Mesodermal cell (in vitro differentiated cells): ENCODE measurements at regions not wholly inside any gene's neighbourhood (a gene's known extent, or its start where the extent isn't known, plus 50 kb on each side); places are given as distances from the start of the nearest gene placed in this dataset.
"Not testable (repeated sequence)": the region's sequence is repeated elsewhere in the genome, so short reads cannot be mapped to it uniquely, and the experiment has no call there.

Experiments used
- H3K27ac ChIP-seq: 2 replicates; pipeline ENCODE4 v1.7.0; 2013; ENCODE audit warnings: mild to moderate bottlenecking, low read depth, low read length, moderate library complexity; ENCODE audit not compliant: severe bottlenecking
- H3K36me3 ChIP-seq: 2 replicates; pipeline ENCODE4 v1.7.1; 2013; ENCODE audit warnings: mild to moderate bottlenecking, low read length, moderate library complexity; ENCODE audit not compliant: control insufficient read depth, insufficient read depth
- H3K4me1 ChIP-seq: one replicate; pipeline ENCODE4 v1.7.1; 2013; ENCODE audit warnings: mild to moderate bottlenecking, low read length; ENCODE audit not compliant: insufficient read depth, control insufficient read depth, poor library complexity, severe bottlenecking
- H3K4me3 ChIP-seq: 2 replicates; pipeline ENCODE4 v1.7.0; 2013; ENCODE audit warnings: low read length, control low read depth, mild to moderate bottlenecking; ENCODE audit not compliant: insufficient read depth, poor library complexity, severe bottlenecking; ENCODE audit errors: extremely low read depth
- H3K9me3 ChIP-seq: 2 replicates; pipeline ENCODE4 v1.7.1; 2013; ENCODE audit warnings: mild to moderate bottlenecking, low read length, moderate library complexity; ENCODE audit not compliant: control insufficient read depth
- WGBS, 2 experiments: methylation state at CpG; one replicate each; pipeline ENCODE4 v1.1.5; 2013; ENCODE audit warnings: missing lambda C conversion rate in 2 of 2; ENCODE audit not compliant: insufficient coverage in 2 of 2; 5-methylcytosine and 5-hydroxymethylcytosine counted together

- no peaks in the 10 kb centered on the region for H3K9me3 ChIP-seq
- H3K27ac ChIP-seq: no peak overlapping the region
- no peak overlapping the region for H3K4me3 ChIP-seq
- 57 to 62% methylated on average over 3 of the region's 3 CpGs for WGBS, 2 experiments
- H3K36me3 ChIP-seq: no peaks in the 10 kb centered on the region
- no peaks in the 10 kb centered on the region for H3K4me1 ChIP-seq
These were observed 376.8 kb upstream of the FGF16 start for GRCh38 chrX:77070202-77070918.

GRCh38 chrX:77076896-77077295 is 370.3 kb upstream of the FGF16 start:
- Histone ChIP-seq H3K4me1 (no peaks in the 10 kb centered on the region), H3K9me3 (no peaks in the 10 kb centered on the region), H3K27ac (no peak overlapping the region), H3K4me3 (no peak overlapping the region), H3K36me3 (no peaks in the 10 kb centered on the region)
- WGBS, 2 experiments: 100% methylated on average over 1 of the region's 2 CpGs; no CpG with 5 or more reads in 1 of the 2 experiments

GRCh38 chrX:77081237-77081636 is 366.0 kb upstream of the FGF16 start:
- not testable (repeated sequence) for H3K9me3 ChIP-seq, H3K4me3 ChIP-seq, H3K4me1 ChIP-seq, H3K36me3 ChIP-seq, H3K27ac ChIP-seq
- WGBS, 2 experiments: no CpG with 5 or more reads among the region's 3 CpGs

- Histone ChIP-seq H3K4me3 (no peak overlapping the region), H3K9me3 (no peaks in the 10 kb centered on the region), H3K36me3 (no peaks in the 10 kb centered on the region), H3K4me1 (no peaks in the 10 kb centered on the region), H3K27ac (no peak overlapping the region)
- no CpG with 5 or more reads among the region's 4 CpGs for WGBS, 2 experiments
These were observed 361.8 kb upstream of the FGF16 start for GRCh38 chrX:77085372-77085771.

- WGBS, 2 experiments: 79 to 90% methylated on average over 2 to 4 of the region's 7 CpGs
- no peaks in the 10 kb centered on the region for H3K36me3 ChIP-seq
- H3K9me3 ChIP-seq: no peaks in the 10 kb centered on the region
- H3K4me1 ChIP-seq: no peaks in the 10 kb centered on the region
- H3K27ac ChIP-seq: no peak overlapping the region
- no peak overlapping the region for H3K4me3 ChIP-seq
These were observed 359.5 kb upstream of the FGF16 start for GRCh38 chrX:77087529-77088169.

GRCh38 chrX:77088233-77088632 is 359.0 kb upstream of the FGF16 start:
- Histone ChIP-seq H3K4me3 (no peak overlapping the region), H3K36me3 (no peaks in the 10 kb centered on the region), H3K9me3 (no peaks in the 10 kb centered on the region), H3K4me1 (no peaks in the 10 kb centered on the region), H3K27ac (no peak overlapping the region)
- no CpG with 5 or more reads among the region's 1 CpG for WGBS, 2 experiments

- H3K4me1 ChIP-seq: no peaks in the 10 kb centered on the region
- WGBS, 2 experiments: no CpG with 5 or more reads among the region's 1 CpG
- no peaks in the 10 kb centered on the region for H3K9me3 ChIP-seq
- no peaks in the 10 kb centered on the region for H3K36me3 ChIP-seq
- no peak overlapping the region for H3K4me3 ChIP-seq
- H3K27ac ChIP-seq: no peak overlapping the region
These were observed 332.7 kb upstream of the FGF16 start for GRCh38 chrX:77114501-77114900.

- WGBS, 2 experiments: no CpG with 5 or more reads among the region's 2 CpGs
These were observed 328.5 kb upstream of the FGF16 start for GRCh38 chrX:77118686-77119085.

GRCh38 chrX:77119706-77120105 is 327.5 kb upstream of the FGF16 start:
- H3K36me3 ChIP-seq: no peaks in the 10 kb centered on the region
- WGBS, 2 experiments: no CpG with 5 or more reads among the region's 1 CpG

More at GRCh38 chrX:77118686-77119085, 328.5 kb upstream of the FGF16 start:
- Histone ChIP-seq H3K9me3 (no peaks in the 10 kb centered on the region), H3K36me3 (no peaks in the 10 kb centered on the region), H3K4me3 (no peak overlapping the region), H3K4me1 (no peaks in the 10 kb centered on the region), H3K27ac (no peak overlapping the region)

GRCh38 chrX:77123917-77124316 is 323.3 kb upstream of the FGF16 start:
- not testable (repeated sequence) for H3K4me3 ChIP-seq, H3K36me3 ChIP-seq, H3K4me1 ChIP-seq, H3K27ac ChIP-seq, H3K9me3 ChIP-seq
- WGBS, 2 experiments: no CpG with 5 or more reads among the region's 5 CpGs

More at GRCh38 chrX:77119706-77120105, 327.5 kb upstream of the FGF16 start:
- no peaks in the 10 kb centered on the region for H3K4me1 ChIP-seq
- H3K9me3 ChIP-seq: no peaks in the 10 kb centered on the region
- H3K27ac ChIP-seq: no peak overlapping the region
- H3K4me3 ChIP-seq: no peak overlapping the region

- not testable (repeated sequence) for H3K36me3 ChIP-seq, H3K9me3 ChIP-seq, H3K27ac ChIP-seq, H3K4me3 ChIP-seq, H3K4me1 ChIP-seq
- no CpG with 5 or more reads among the region's 2 CpGs for WGBS, 2 experiments
These were observed 319.6 kb upstream of the FGF16 start for GRCh38 chrX:77127571-77127970.
